CD4-positive, alpha-beta T cell (primary cell): ENCODE measurements at regions not wholly inside any gene's neighbourhood (a gene's known extent, or its start where the extent isn't known, plus 50 kb on each side); places are given as distances from the start of the nearest gene placed in this dataset.

Experiments
- ATAC-seq: fragments of 200-7000 bp; cut with Tn5 transposase; one replicate; pipeline ENCODE4 v1.10.0; 2022; ENCODE audit warnings: mild to moderate bottlenecking; ENCODE audit not compliant: poor library complexity
- CTCF ChIA-PET: fragments of 350-600 bp; sonication (Branson Sonifier 250); formaldehyde crosslinking; loops from one replicate; lab custom pipeline; 2021; ENCODE audit warnings: antibody characterized with exemption, inconsistent platforms; lab: Charles Lee
- POLR2A ChIA-PET: fragments of 350-600 bp; sonication (Branson Sonifier 250); formaldehyde crosslinking; loops from one replicate; lab custom pipeline; 2021; ENCODE audit warnings: antibody characterized with exemption, inconsistent platforms; lab: Charles Lee
- DNase-seq, 14 experiments: peaks; one replicate each; pipeline ENCODE4 v3.0.0-alpha.2; 2013 to 2020; ENCODE audit warnings: mixed read lengths in 2 of 14
- H3K27ac ChIP-seq, 2 donors: one replicate each; pipeline versions ENCODE4 v1.5.1 to v1.7.0; 2013; ENCODE audit warnings: low read length in 2 of 2, low read depth in 1 of 2, mild to moderate bottlenecking in 1 of 2
- H3K27me3 ChIP-seq, 2 experiments: 1 replicate in 1 of 2; 2 replicates in 1 of 2; pipeline versions ENCODE4 v1.6.1 to v1.7.0; 2013; ENCODE audit warnings: low read length in 2 of 2, control low read depth in 1 of 2, mild to moderate bottlenecking in 1 of 2, moderate library complexity in 1 of 2; ENCODE audit not compliant: insufficient read depth in 2 of 2, control insufficient read depth in 1 of 2
- H3K36me3 ChIP-seq: one replicate; pipeline ENCODE4 v1.6.1; 2013; ENCODE audit warnings: low read length, control low read depth; ENCODE audit not compliant: insufficient read depth
- H3K4me1 ChIP-seq: one replicate; pipeline ENCODE4 v1.6.1; 2013; ENCODE audit warnings: low read length, control low read depth; ENCODE audit not compliant: insufficient read depth
- H3K4me3 ChIP-seq: one replicate; pipeline ENCODE4 v1.5.1; 2013; ENCODE audit warnings: mild to moderate bottlenecking, low read length, moderate library complexity
- H3K9me3 ChIP-seq, 2 experiments: 1 replicate in 1 of 2; 2 replicates in 1 of 2; pipeline versions ENCODE4 v1.6.1 to v1.7.0; 2013; ENCODE audit warnings: low read length in 2 of 2, mild to moderate bottlenecking in 2 of 2, control low read depth in 1 of 2, moderate library complexity in 1 of 2; ENCODE audit not compliant: control insufficient read depth in 1 of 2, insufficient read depth in 1 of 2
- H3K27ac Mint-ChIP-seq: one replicate; pipeline ENCODE4 v1.8.0; 2020; ENCODE audit warnings: mixed read lengths
- H3K27me3 Mint-ChIP-seq: one replicate; pipeline ENCODE4 v1.8.0; 2021; ENCODE audit warnings: mixed read lengths
- H3K36me3 Mint-ChIP-seq: one replicate; pipeline ENCODE4 v1.8.0; 2021; ENCODE audit warnings: low read depth, mixed read lengths
- H3K4me1 Mint-ChIP-seq: one replicate; pipeline ENCODE4 v1.8.0; 2021; ENCODE audit warnings: low read depth, mixed read lengths
- H3K4me3 Mint-ChIP-seq: one replicate; pipeline ENCODE4 v1.8.0; 2020; ENCODE audit warnings: mild to moderate bottlenecking, mixed read lengths
- H3K9me3 Mint-ChIP-seq: one replicate; pipeline ENCODE4 v1.8.0; 2020; ENCODE audit warnings: mixed read lengths
- CTCF ChIP-seq: fragments of 200-600 bp; IDR thresholded peaks from one replicate; pipeline ENCODE4 v1.8.0; 2022; ENCODE audit warnings: antibody characterized with exemption, mild to moderate bottlenecking
- intact Hi-C, 2 experiments: fragments of 100-400 bp; cut with DNase I in 1 of 2; cut with micrococcal nuclease in 1 of 2; formaldehyde crosslinking; loops; one replicate each; pipeline versions ENCODE4 v1.15.1 to v1.9.0; 2023 to 2025; cut with DNase I, micrococcal nuclease

GRCh38 chr11:13166036-13166435 is 111.6 kb upstream of the BMAL1 start:
- ATAC-seq (no peak), DNase-seq (no peak)
- Mint-ChIP-seq H3K4me1 (no peaks in the 10 kb centered on the region), H3K27ac (no peak overlapping the region), H3K4me3 (no peak overlapping the region), H3K9me3 (no peaks in the 10 kb centered on the region), H3K27me3 (peaks cover 28% of the 10 kb centered on the region), H3K36me3 (no peaks in the 10 kb centered on the region)
- ChIA-PET POLR2A (no interaction called here), CTCF (no interaction called here)
- Histone ChIP-seq H3K27ac (no peak overlapping the region), H3K4me1 (no peaks in the 10 kb centered on the region), H3K27me3 (peaks cover 2 to 8% of the 10 kb centered on the region in 2 experiments), H3K4me3 (no peak overlapping the region), H3K9me3 (no peaks in the 10 kb centered on the region), H3K36me3 (no peaks in the 10 kb centered on the region)
- TF ChIP-seq CTCF = no peak
- intact Hi-C loops = no loop called here

DNA sequence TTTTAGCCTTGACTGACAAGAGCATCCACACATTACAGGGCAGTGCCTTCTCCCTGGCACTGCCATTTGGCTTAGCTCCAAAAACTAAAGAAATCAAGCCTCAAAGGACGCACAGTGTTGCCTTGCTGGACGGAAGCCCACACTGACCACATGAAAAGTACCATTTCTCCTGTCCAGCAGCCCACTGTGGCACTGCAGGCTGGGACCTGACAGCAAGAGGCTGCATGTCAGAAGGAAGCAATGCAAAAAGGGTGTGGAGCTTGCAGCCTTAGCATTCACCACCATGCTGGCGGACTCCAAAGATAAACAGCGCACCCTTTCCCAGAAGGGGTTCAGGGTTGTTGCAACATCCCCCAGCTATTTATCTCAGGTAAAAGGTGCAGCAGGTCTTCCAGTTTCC is 109.3 kb upstream of the BMAL1 start:
- peaks cover 22% of the 10 kb centered on the region for H3K27me3 Mint-ChIP-seq
- DNase-seq = no peak
- intact Hi-C loops = no loop called here
- Histone ChIP-seq H3K9me3 (no peaks in the 10 kb centered on the region), H3K36me3 (no peaks in the 10 kb centered on the region), H3K4me3 (no peak overlapping the region), H3K4me1 (no peaks in the 10 kb centered on the region), H3K27ac (no peak overlapping the region), H3K27me3 (peaks cover 2 to 8% of the 10 kb centered on the region in 2 experiments)
- TF ChIP-seq CTCF = no peak
- no peak for ATAC-seq
- ChIA-PET CTCF (interaction anchor here (0.8 kb wide), 1 partner anchor 10 kb away, joined by 3 read pairs; no protein-coding TSS in a partner anchor), POLR2A (no interaction called here)
- H3K27ac Mint-ChIP-seq = no peak overlapping the region
- H3K4me1 Mint-ChIP-seq = no peaks in the 10 kb centered on the region
- no peak overlapping the region for H3K4me3 Mint-ChIP-seq
- H3K9me3 Mint-ChIP-seq = no peaks in the 10 kb centered on the region
- H3K36me3 Mint-ChIP-seq = no peaks in the 10 kb centered on the region

DNA sequence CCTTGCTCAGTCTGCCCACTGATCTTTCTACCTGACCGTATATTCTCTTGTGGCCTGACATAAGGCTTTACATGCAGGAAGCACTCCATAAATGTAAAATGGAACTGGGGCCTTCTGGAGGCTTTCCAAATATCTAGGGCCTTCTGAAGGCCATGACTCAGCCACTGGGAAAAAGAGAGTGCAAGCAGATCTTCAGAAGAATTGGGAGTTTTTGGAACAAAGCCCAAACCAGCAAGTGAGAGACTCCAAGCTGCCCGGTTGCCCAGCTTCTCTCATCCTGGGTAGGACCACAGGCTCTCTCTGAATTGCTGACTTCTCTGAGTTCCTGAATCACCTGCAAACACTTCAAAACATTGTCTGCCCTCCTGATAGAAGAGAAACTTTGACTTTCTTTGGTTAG is 107.9 kb upstream of the BMAL1 start:
- intact Hi-C loops = no loop called here
- Mint-ChIP-seq H3K27ac (no peak overlapping the region), H3K4me3 (no peak overlapping the region), H3K9me3 (no peaks in the 10 kb centered on the region), H3K27me3 (peaks cover 15% of the 10 kb centered on the region), H3K4me1 (no peaks in the 10 kb centered on the region), H3K36me3 (no peaks in the 10 kb centered on the region)
- POLR2A ChIA-PET = no interaction called here
- Histone ChIP-seq H3K9me3 (no peaks in the 10 kb centered on the region), H3K4me3 (no peak overlapping the region), H3K36me3 (no peaks in the 10 kb centered on the region), H3K27ac (no peak overlapping the region), H3K27me3 (peaks cover 0 to 8% of the 10 kb centered on the region in 2 experiments), H3K4me1 (no peaks in the 10 kb centered on the region)
- no peak for DNase-seq
- CTCF ChIA-PET = no interaction called here
- no peak for ATAC-seq
- no peak for TF ChIP-seq CTCF
